Astrocyte (in vitro differentiated cells and primary cell): ENCODE measurements at regions not wholly inside any gene's neighbourhood (a gene's known extent, or its start where the extent isn't known, plus 50 kb on each side); places are given as distances from the start of the nearest gene placed in this dataset.

Source experiments
- DNase-seq: peaks from one replicate; pipeline ENCODE4 v3.0.0-alpha.2; 2010; ENCODE audit warnings: low read depth
- FAIRE-seq: peaks from 2 replicates; lab custom pipeline; 2011; peaks lifted over from hg19 to GRCh38; lab: Jason Lieb, UNC
- H2AFZ ChIP-seq: 2 replicates; pipeline ENCODE4 v1.6.0; 2012; ENCODE audit warnings: low read depth, low read length, inconsistent platforms
- H3K27ac ChIP-seq: 2 replicates; pipeline ENCODE4 v1.5.1; 2011; ENCODE audit warnings: low read depth, low read length, inconsistent platforms
- H3K27me3 ChIP-seq: 2 replicates; pipeline ENCODE4 v1.6.0; 2011; ENCODE audit warnings: low read length, inconsistent platforms; ENCODE audit not compliant: insufficient read depth
- H3K36me3 ChIP-seq: 2 replicates; pipeline ENCODE4 v1.5.1; 2011; ENCODE audit warnings: low read length, inconsistent platforms; ENCODE audit not compliant: insufficient read depth
- H3K4me1 ChIP-seq: 2 replicates; pipeline ENCODE4 v1.5.1; 2011; ENCODE audit warnings: low read length, inconsistent platforms; ENCODE audit not compliant: insufficient read depth
- H3K4me2 ChIP-seq: 2 replicates; pipeline ENCODE4 v1.6.0; 2012; ENCODE audit warnings: low read length, inconsistent platforms
- H3K4me3 ChIP-seq: 2 replicates; pipeline ENCODE4 v1.5.1; 2011; ENCODE audit warnings: low read depth, mild to moderate bottlenecking, low read length, inconsistent platforms; ENCODE audit not compliant: insufficient read depth
- H3K79me2 ChIP-seq: 2 replicates; pipeline ENCODE4 v1.6.0; 2012; ENCODE audit warnings: mild to moderate bottlenecking, low read length, inconsistent platforms; ENCODE audit not compliant: insufficient read depth
- H3K9ac ChIP-seq: 2 replicates; pipeline ENCODE4 v1.6.0; 2012; ENCODE audit warnings: mild to moderate bottlenecking, low read length, inconsistent platforms
- H3K9me3 ChIP-seq: 2 replicates; pipeline ENCODE4 v1.5.1; 2012; ENCODE audit warnings: low read depth, mild to moderate bottlenecking, low read length, inconsistent platforms; ENCODE audit not compliant: insufficient read depth
- H4K20me1 ChIP-seq: 2 replicates; pipeline ENCODE4 v1.6.0; 2012; ENCODE audit warnings: low read length, inconsistent platforms; ENCODE audit not compliant: insufficient read depth
- H3K27ac Mint-ChIP-seq: one replicate; pipeline ENCODE4 v1.8.0; 2021; ENCODE audit warnings: mild to moderate bottlenecking, mixed read lengths; ENCODE audit not compliant: unreplicated experiment
- H3K27me3 Mint-ChIP-seq: one replicate; pipeline ENCODE4 v1.8.0; 2021; ENCODE audit warnings: low read depth, mixed read lengths; ENCODE audit not compliant: unreplicated experiment
- H3K36me3 Mint-ChIP-seq: one replicate; pipeline ENCODE4 v1.8.0; 2021; ENCODE audit warnings: low read depth, mixed read lengths; ENCODE audit not compliant: unreplicated experiment
- H3K4me1 Mint-ChIP-seq: one replicate; pipeline ENCODE4 v1.8.0; 2021; ENCODE audit warnings: low read depth, mixed read lengths; ENCODE audit not compliant: unreplicated experiment
- H3K4me3 Mint-ChIP-seq: one replicate; pipeline ENCODE4 v1.8.0; 2021; ENCODE audit warnings: mild to moderate bottlenecking, moderate library complexity, mixed read lengths; ENCODE audit not compliant: unreplicated experiment
- H3K9me3 Mint-ChIP-seq: one replicate; pipeline ENCODE4 v1.8.0; 2021; ENCODE audit warnings: mild to moderate bottlenecking, mixed read lengths; ENCODE audit not compliant: unreplicated experiment
- CTCF ChIP-seq: IDR thresholded peaks from 2 replicates; pipeline ENCODE4 v1.5.1; 2011; ENCODE audit warnings: low read depth, mild to moderate bottlenecking, inconsistent platforms, low read length, moderate library complexity; ENCODE audit not compliant: insufficient read depth
- EZH2 ChIP-seq: IDR thresholded peaks from 2 replicates; pipeline ENCODE4 v1.6.1; 2012; ENCODE audit warnings: mild to moderate bottlenecking, low read length, inconsistent platforms; ENCODE audit not compliant: insufficient read depth

DNA sequence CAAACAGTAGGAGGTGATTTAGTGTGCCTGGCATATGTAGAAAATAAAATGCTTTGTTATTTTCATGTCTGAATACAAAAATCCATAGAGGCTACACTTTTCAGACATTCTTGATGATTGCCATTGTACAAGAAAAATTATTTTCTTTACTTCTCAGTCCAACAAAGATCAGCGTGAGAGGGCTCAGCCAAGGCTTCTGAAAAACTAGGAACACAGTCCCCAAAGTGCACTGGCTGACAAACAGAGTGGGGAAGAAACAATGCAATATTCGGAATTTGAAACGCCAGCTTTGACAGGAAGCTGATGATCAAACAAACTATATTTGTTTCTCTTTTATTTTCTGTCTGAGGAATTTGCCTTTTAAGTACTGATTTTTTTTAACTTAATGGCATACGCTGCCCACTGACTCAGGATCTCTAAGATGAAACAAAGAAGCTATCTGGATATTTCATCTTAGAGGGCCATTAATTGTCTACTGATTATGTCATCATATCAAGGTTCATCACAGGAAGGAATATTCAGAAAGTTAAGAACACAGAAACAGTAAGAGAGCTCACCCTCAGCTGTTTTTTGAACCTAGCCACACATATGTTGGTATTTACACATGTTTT lies 197.0 kb upstream of the INHBA start:
- no peak for FAIRE-seq
- no peak overlapping the region for H2AFZ ChIP-seq

GRCh38 chr7:41893656-41894055 lies 190.8 kb upstream of the INHBA start:
- TF ChIP-seq EZH2 (no peak), CTCF (no peak)
- no peaks in the 10 kb centered on the region for H3K27me3 ChIP-seq
- H3K27me3 Mint-ChIP-seq: peaks cover 5% of the 10 kb centered on the region
- H3K79me2 ChIP-seq: no peaks in the 10 kb centered on the region
- peaks cover 2% of the 10 kb centered on the region for H3K4me1 ChIP-seq
- H2AFZ ChIP-seq: no peak overlapping the region
- H3K27ac Mint-ChIP-seq: no peak overlapping the region
- no peaks in the 10 kb centered on the region for H3K9me3 ChIP-seq
- FAIRE-seq: no peak
- H3K9me3 Mint-ChIP-seq: no peaks in the 10 kb centered on the region
- DNase-seq: no peak
- H3K4me1 Mint-ChIP-seq: peaks cover 13% of the 10 kb centered on the region
- no peaks in the 10 kb centered on the region for H3K36me3 Mint-ChIP-seq
- H3K9ac ChIP-seq: no peak overlapping the region
- H3K4me3 ChIP-seq: no peak overlapping the region
- H3K4me2 ChIP-seq: no peak overlapping the region
- no peak overlapping the region for H3K4me3 Mint-ChIP-seq
- no peaks in the 10 kb centered on the region for H4K20me1 ChIP-seq
- no peaks in the 10 kb centered on the region for H3K36me3 ChIP-seq
- no peak overlapping the region for H3K27ac ChIP-seq

More for the DNA sequence above, 197.0 kb upstream of the INHBA start:
- Mint-ChIP-seq H3K27me3 (peaks cover 5% of the 10 kb centered on the region), H3K36me3 (no peaks in the 10 kb centered on the region), H3K4me1 (no peaks in the 10 kb centered on the region), H3K27ac (no peak overlapping the region), H3K4me3 (no peak overlapping the region), H3K9me3 (no peaks in the 10 kb centered on the region)
- no peaks in the 10 kb centered on the region for H3K79me2 ChIP-seq
- no peaks in the 10 kb centered on the region for H4K20me1 ChIP-seq
- no peak overlapping the region for H3K4me2 ChIP-seq
- H3K36me3 ChIP-seq: no peaks in the 10 kb centered on the region
- H3K9ac ChIP-seq: no peak overlapping the region
- TF ChIP-seq CTCF (no peak), EZH2 (no peak)
- H3K27ac ChIP-seq: no peak overlapping the region
- H3K27me3 ChIP-seq: no peaks in the 10 kb centered on the region
- no peak for DNase-seq
- H3K4me1 ChIP-seq: no peaks in the 10 kb centered on the region
- no peak overlapping the region for H3K4me3 ChIP-seq
- H3K9me3 ChIP-seq: peaks cover 3% of the 10 kb centered on the region

- Histone ChIP-seq H3K4me1 (peaks cover 2% of the 10 kb centered on the region), H4K20me1 (no peaks in the 10 kb centered on the region), H3K4me2 (no peak overlapping the region), H3K9ac (no peak overlapping the region), H3K79me2 (no peaks in the 10 kb centered on the region), H3K4me3 (no peak overlapping the region), H3K36me3 (no peaks in the 10 kb centered on the region), H3K9me3 (no peaks in the 10 kb centered on the region), H2AFZ (no peak overlapping the region), H3K27me3 (no peaks in the 10 kb centered on the region), H3K27ac (no peak overlapping the region)
- no peak overlapping the region for H3K4me3 Mint-ChIP-seq
- no peaks in the 10 kb centered on the region for H3K9me3 Mint-ChIP-seq
- peaks cover 14% of the 10 kb centered on the region for H3K4me1 Mint-ChIP-seq
- H3K27me3 Mint-ChIP-seq: peaks cover under 1% of the 10 kb centered on the region
- DNase-seq: no peak
- no peak overlapping the region for H3K27ac Mint-ChIP-seq
- H3K36me3 Mint-ChIP-seq: no peaks in the 10 kb centered on the region
- TF ChIP-seq CTCF (no peak), EZH2 (no peak)
- FAIRE-seq: no peak
Measured at GRCh38 chr7:41892356-41893100, 189.6 kb upstream of the INHBA start.
